ENCODE measurements at regions not wholly inside any gene's neighbourhood (a gene's known extent, or its start where the extent isn't known, plus 50 kb on each side); places are given as distances from the start of the nearest gene placed in this dataset.

DNA sequence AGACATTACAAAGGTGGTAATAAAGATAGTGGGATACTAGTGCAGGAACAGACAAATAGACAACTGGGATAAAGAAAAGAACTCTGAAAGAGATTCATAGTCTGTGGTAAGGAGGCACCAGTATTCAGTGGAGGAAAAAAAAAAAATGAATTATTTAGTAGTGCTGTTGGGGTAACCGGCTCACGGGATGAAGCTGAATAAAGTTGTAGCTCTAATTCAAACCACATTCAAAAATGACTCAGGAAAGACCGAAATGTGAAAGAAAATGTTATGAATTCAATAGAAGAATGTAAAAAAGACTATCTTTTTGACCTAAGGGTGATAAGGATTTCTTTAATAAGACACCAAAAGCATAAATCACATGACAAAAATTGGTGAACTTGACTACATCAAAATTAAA is 83.1 kb upstream of the HABP2 start:
- POLR2A ChIA-PET: no interaction called here
- H3K36me3 ChIP-seq (ENCODE audit: insufficient read depth, low read length): no peaks in the 10 kb centered on the region
- H3K79me2 ChIP-seq (ENCODE audit: insufficient read depth, low read depth, low read length): no peaks in the 10 kb centered on the region
- BruUV-seq (replicated peaks): no TSS peak
- no peak overlapping the region for H3K4me2 ChIP-seq (ENCODE audit: low read length)
- intact Hi-C loops (cut with micrococcal nuclease; ENCODE audit: unreplicated experiment): no loop called here
- no peaks in the 10 kb centered on the region for H4K20me1 ChIP-seq (ENCODE audit: insufficient read depth, low read length)
- no peaks in the 10 kb centered on the region for H3K4me1 ChIP-seq (ENCODE audit: insufficient read depth, low read length, poor library complexity, severe bottlenecking)
- no peak for TF ChIP-seq EZH2phosphoT487 (IDR thresholded peaks at IDR 0.05; ENCODE audit: borderline replicate concordance, low read depth, low read length)
- TF ChIP-seq CTCF (conservative IDR thresholded peaks at IDR 0.05; ENCODE audit: low read length): no peak
- no peak overlapping the region for H3K27ac ChIP-seq (ENCODE audit: low read depth, low read length, poor library complexity, severe bottlenecking)
- no peak for DNase-seq (ENCODE audit: low spot score)
- no peak overlapping the region for H2AFZ ChIP-seq (ENCODE audit: low read length)
- CTCF ChIA-PET (ENCODE audit: unreplicated experiment): no interaction called here
- H3K9me2 ChIP-seq (ENCODE audit: insufficient read depth, low read length): no peaks in the 10 kb centered on the region
- H3K9me3 ChIP-seq (ENCODE audit: low read length): no peaks in the 10 kb centered on the region
- H3K4me3 ChIP-seq (ENCODE audit: low read depth, low read length, poor library complexity, severe bottlenecking): no peak overlapping the region

DNA sequence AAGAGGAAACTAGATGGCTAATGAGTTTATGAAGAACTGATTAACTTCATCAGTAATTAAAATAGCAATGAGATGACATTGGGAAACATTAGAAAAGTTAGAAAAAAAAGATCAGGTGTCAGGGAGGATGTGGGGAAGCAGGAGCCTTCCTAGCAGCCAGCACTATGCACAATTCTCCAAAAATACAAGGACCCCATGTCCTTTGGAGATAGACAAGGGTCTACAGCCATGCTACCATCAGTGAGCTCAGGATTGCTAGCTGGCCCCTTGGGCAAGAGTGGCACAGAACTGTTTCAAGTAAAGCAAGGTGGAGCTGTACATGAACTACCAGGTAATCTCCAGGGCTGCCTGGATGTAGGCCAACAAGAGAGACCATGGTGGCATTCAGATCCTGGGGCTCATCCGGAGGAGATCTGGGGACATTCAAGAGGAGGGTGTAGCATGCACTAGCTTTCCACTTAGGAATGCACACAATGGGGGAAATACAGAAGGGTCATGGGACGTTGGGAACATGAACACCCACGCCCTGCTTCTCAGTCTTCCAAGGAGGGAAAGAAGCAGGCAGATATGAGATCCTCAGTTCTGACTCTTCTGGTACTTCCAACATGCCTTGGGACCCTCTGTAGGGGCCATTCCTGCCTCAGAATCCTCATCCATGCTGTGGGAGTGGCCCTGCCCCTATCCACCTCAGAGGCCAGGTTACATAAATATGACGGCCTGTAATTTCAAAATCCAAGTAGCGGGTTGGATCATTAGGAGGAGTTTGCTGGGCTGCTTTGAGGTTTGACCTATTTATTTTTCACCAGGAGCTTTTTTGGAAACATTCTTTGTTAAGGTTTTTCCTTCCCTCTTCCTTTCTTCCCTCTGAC is 82.2 kb upstream of the HABP2 start:
- intact Hi-C loops (cut with micrococcal nuclease; ENCODE audit: unreplicated experiment): no loop called here

More for the DNA sequence above, 82.2 kb upstream of the HABP2 start:
- Histone ChIP-seq H3K27ac (ENCODE audit: low read depth, low read length, poor library complexity, severe bottlenecking) (no peak overlapping the region), H3K79me2 (ENCODE audit: insufficient read depth, low read depth, low read length) (no peaks in the 10 kb centered on the region), H3K9me2 (ENCODE audit: insufficient read depth, low read length) (no peaks in the 10 kb centered on the region), H3K36me3 (ENCODE audit: insufficient read depth, low read length) (no peaks in the 10 kb centered on the region), H3K4me1 (ENCODE audit: insufficient read depth, low read length, poor library complexity, severe bottlenecking) (no peaks in the 10 kb centered on the region), H3K4me3 (ENCODE audit: low read depth, low read length, poor library complexity, severe bottlenecking) (no peak overlapping the region), H2AFZ (ENCODE audit: low read length) (no peak overlapping the region), H3K4me2 (ENCODE audit: low read length) (no peak overlapping the region), H3K9me3 (ENCODE audit: low read length) (no peaks in the 10 kb centered on the region), H4K20me1 (ENCODE audit: insufficient read depth, low read length) (no peaks in the 10 kb centered on the region)
- no TSS peak for BruUV-seq (replicated peaks)
- DNase-seq (ENCODE audit: low spot score): no peak
- TF ChIP-seq CTCF (conservative IDR thresholded peaks at IDR 0.05; ENCODE audit: low read length) (no peak), EZH2phosphoT487 (IDR thresholded peaks at IDR 0.05; ENCODE audit: borderline replicate concordance, low read depth, low read length) (no peak)
- ChIA-PET POLR2A (no interaction called here), CTCF (ENCODE audit: unreplicated experiment) (no interaction called here)
